ENCODE measurements at regions not wholly inside any gene's neighbourhood (a gene's known extent, or its start where the extent isn't known, plus 50 kb on each side); places are given as distances from the start of the nearest gene placed in this dataset.

DNA sequence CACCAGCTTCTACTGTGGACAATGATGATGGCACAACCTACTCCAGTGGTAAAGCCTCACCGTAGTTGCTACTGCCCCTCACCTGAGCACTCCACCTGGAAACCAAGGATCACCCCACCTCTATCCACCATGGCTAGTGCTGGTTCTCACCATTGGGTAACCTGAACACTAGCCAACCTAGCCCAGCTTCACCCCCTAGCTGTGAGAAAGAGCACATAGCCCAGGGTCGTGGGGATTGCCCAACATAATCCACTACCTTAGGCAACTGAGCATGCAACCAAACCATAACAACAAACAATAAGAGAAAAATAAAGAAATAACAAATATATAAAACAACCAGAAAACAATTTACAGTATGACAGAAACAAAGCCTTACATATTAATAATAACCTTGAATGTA, 560.1 kb downstream of the DIAPH3 start:
- no peak overlapping the region for H3K27ac ChIP-seq
- TF ChIP-seq POLR2A (IDR thresholded peaks at IDR 0.05) (no peak), CTCF (IDR thresholded peaks at IDR 0.05) (no peak), POLR2AphosphoS5 (IDR thresholded peaks at IDR 0.05) (no peak), EP300 (IDR thresholded peaks at IDR 0.05) (no peak)
- 87 to 95% methylated on average over 2 of the region's 2 CpGs for WGBS, 2 donors
- no peaks in the 10 kb centered on the region for H3K9me3 ChIP-seq
- ATAC-seq (ENCODE audit: low FRiP score in 2 of 2) (no peak), DNase-seq (no peak)
- no peaks in the 10 kb centered on the region for H3K36me3 ChIP-seq
- H3K4me3 ChIP-seq, result no peak overlapping the region
- no peaks in the 10 kb centered on the region for H3K27me3 ChIP-seq
- H3K4me1 ChIP-seq, result no peaks in the 10 kb centered on the region

GRCh38 chr13:59607172-59607571, 556.6 kb downstream of the DIAPH3 start:
- Histone ChIP-seq H3K27ac (no peak overlapping the region), H3K27me3 (no peaks in the 10 kb centered on the region), H3K4me3 (no peak overlapping the region), H3K9me3 (no peaks in the 10 kb centered on the region), H3K36me3 (no peaks in the 10 kb centered on the region), H3K4me1 (no peaks in the 10 kb centered on the region)
- TF ChIP-seq CTCF (IDR thresholded peaks at IDR 0.05), result no peak
- no peak for TF ChIP-seq EP300 (IDR thresholded peaks at IDR 0.05)
- no peak for TF ChIP-seq POLR2A (IDR thresholded peaks at IDR 0.05)
- TF ChIP-seq POLR2AphosphoS5 (IDR thresholded peaks at IDR 0.05), result no peak
- WGBS, 2 donors, result 68 to 76% methylated on average over 1 of the region's 1 CpG
- no peak for DNase-seq
- ATAC-seq (ENCODE audit: low FRiP score in 2 of 2), result no peak

DNA sequence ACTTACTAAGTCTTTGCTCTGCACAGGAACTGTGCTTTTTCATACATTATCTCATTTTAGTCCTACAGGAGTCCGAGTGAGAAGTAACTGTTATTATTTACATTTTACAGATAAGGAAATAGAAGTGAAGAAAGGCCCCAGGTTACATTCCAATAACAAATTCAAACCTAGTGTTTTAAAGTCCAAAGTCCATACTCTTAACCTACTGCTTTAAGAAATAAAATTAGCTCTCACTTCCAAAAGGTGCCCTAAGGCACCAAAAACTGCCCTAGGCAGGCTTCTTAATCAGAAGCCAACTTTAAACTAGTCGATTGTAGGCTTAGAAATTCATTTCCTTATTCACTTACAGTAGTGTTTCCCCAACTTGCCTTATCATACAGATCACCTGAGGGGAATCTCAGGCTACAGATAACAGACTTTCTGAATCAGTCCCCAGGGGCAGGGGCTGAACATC, 555.9 kb downstream of the DIAPH3 start:
- no peak overlapping the region for H3K27ac ChIP-seq
- H3K9me3 ChIP-seq, result no peaks in the 10 kb centered on the region
- no peak for DNase-seq
- H3K36me3 ChIP-seq, result no peaks in the 10 kb centered on the region
- no peak for ATAC-seq (ENCODE audit: low FRiP score in 2 of 2)
- no peak overlapping the region for H3K4me3 ChIP-seq
- no peaks in the 10 kb centered on the region for H3K4me1 ChIP-seq
- no peak for TF ChIP-seq POLR2AphosphoS5 (IDR thresholded peaks at IDR 0.05)
- TF ChIP-seq CTCF (IDR thresholded peaks at IDR 0.05), result no peak
- TF ChIP-seq EP300 (IDR thresholded peaks at IDR 0.05), result no peak
- no peak for TF ChIP-seq POLR2A (IDR thresholded peaks at IDR 0.05)
- H3K27me3 ChIP-seq, result no peaks in the 10 kb centered on the region
- 33% methylated on average over 1 of the region's 2 CpGs for WGBS, 2 donors

- no peaks in the 10 kb centered on the region for H3K4me1 ChIP-seq
- DNase-seq (no peak), ATAC-seq (ENCODE audit: low FRiP score in 2 of 2) (no peak)
- H3K36me3 ChIP-seq, result no peaks in the 10 kb centered on the region
- no peaks in the 10 kb centered on the region for H3K9me3 ChIP-seq
- no peak overlapping the region for H3K4me3 ChIP-seq
- TF ChIP-seq POLR2AphosphoS5 (IDR thresholded peaks at IDR 0.05) (no peak), EP300 (IDR thresholded peaks at IDR 0.05) (no peak), POLR2A (IDR thresholded peaks at IDR 0.05) (no peak), CTCF (IDR thresholded peaks at IDR 0.05) (no peak)
- no peak overlapping the region for H3K27ac ChIP-seq
- no peaks in the 10 kb centered on the region for H3K27me3 ChIP-seq
Measured at GRCh38 chr13:59609421-59609820, 554.3 kb downstream of the DIAPH3 start.

Small RNA genes in the stretch of these regions (small RNA-seq; reads per million reads assigned to genes)
- gene AL161423.1 (0 reads per million in 4 donors), gene HMGN2P39 (0 reads per million in 4 donors), gene RNA5SP30 (0 reads per million in 4 donors), gene RNU7-88P (0 reads per million in 4 donors), gene RNY4P29 (0 reads per million in 4 donors)

Data from upper lobe of left lung (tissue), 6 donors.